ENCODE measurements at regions not wholly inside any gene's neighbourhood (a gene's known extent, or its start where the extent isn't known, plus 50 kb on each side); places are given as distances from the start of the nearest gene placed in this dataset.

GRCh38 chr16:66236301-66236700 is 130.2 kb upstream of the CDH5 start:
- H3K36me3 ChIP-seq (replicated peaks; ENCODE audit: insufficient read depth, low read depth) = no peaks in the 10 kb centered on the region
- H3K4me1 ChIP-seq (ENCODE audit: insufficient read depth) = peaks cover 12% of the 10 kb centered on the region
- TF ChIP-seq CTCF (IDR thresholded peaks at IDR 0.05; ENCODE audit: poor library complexity) (no peak), EZH2 (IDR thresholded peaks at IDR 0.05; ENCODE audit: borderline replicate concordance) (no peak), EZH2phosphoT487 (IDR thresholded peaks at IDR 0.05; ENCODE audit: low read depth, severe bottlenecking, unreplicated experiment) (no peak)
- H3K27me3 ChIP-seq = no peaks in the 10 kb centered on the region
- H3K79me2 ChIP-seq = no peaks in the 10 kb centered on the region
- H4K20me1 ChIP-seq (ENCODE audit: insufficient read depth, poor library complexity, severe bottlenecking) = no peaks in the 10 kb centered on the region
- no peaks in the 10 kb centered on the region for H3K9me3 ChIP-seq (ENCODE audit: low read depth)
- H3K27ac ChIP-seq = no peak overlapping the region
- 87% methylated on average over 12 of the region's 12 CpGs for WGBS (ENCODE audit: low lambda C conversion rate, missing lambda C conversion rate)
- H3K4me3 ChIP-seq = no peak overlapping the region
- no peaks in the 10 kb centered on the region for H3K9me2 ChIP-seq (replicated peaks; ENCODE audit: insufficient read depth)
- H2AFZ ChIP-seq = no peak overlapping the region
- no peak for DNase-seq (ENCODE audit: low spot score)
- H3K4me2 ChIP-seq = no peak overlapping the region

GRCh38 chr16:66231452-66232160 is 134.9 kb upstream of the CDH5 start:
- Histone ChIP-seq H2AFZ (no peak overlapping the region), H3K79me2 (no peaks in the 10 kb centered on the region), H3K4me3 (no peak overlapping the region), H3K4me2 (peak overlapping the region; percentile 8), H3K36me3 (replicated peaks; ENCODE audit: insufficient read depth, low read depth) (no peaks in the 10 kb centered on the region), H3K4me1 (ENCODE audit: insufficient read depth) (peaks cover 19% of the 10 kb centered on the region), H4K20me1 (ENCODE audit: insufficient read depth, poor library complexity, severe bottlenecking) (no peaks in the 10 kb centered on the region), H3K27ac (peak overlapping the region; percentile 17), H3K9me2 (replicated peaks; ENCODE audit: insufficient read depth) (no peaks in the 10 kb centered on the region), H3K9me3 (ENCODE audit: low read depth) (no peaks in the 10 kb centered on the region), H3K27me3 (no peaks in the 10 kb centered on the region)
- WGBS (ENCODE audit: low lambda C conversion rate, missing lambda C conversion rate) = 58% methylated on average over 9 of the region's 9 CpGs
- no peak for DNase-seq (ENCODE audit: low spot score)
- TF ChIP-seq EZH2phosphoT487 (IDR thresholded peaks at IDR 0.05; ENCODE audit: low read depth, severe bottlenecking, unreplicated experiment) (no peak), EZH2 (IDR thresholded peaks at IDR 0.05; ENCODE audit: borderline replicate concordance) (no peak), CTCF (IDR thresholded peaks at IDR 0.05; ENCODE audit: poor library complexity) (no peak)

- no peaks in the 10 kb centered on the region for H3K79me2 ChIP-seq
- no peaks in the 10 kb centered on the region for H3K36me3 ChIP-seq (replicated peaks; ENCODE audit: insufficient read depth, low read depth)
- H2AFZ ChIP-seq = no peak overlapping the region
- DNase-seq (ENCODE audit: low spot score) = no peak
- 91% methylated on average over 4 of the region's 4 CpGs for WGBS (ENCODE audit: low lambda C conversion rate, missing lambda C conversion rate)
- no peak overlapping the region for H3K4me3 ChIP-seq
- TF ChIP-seq EZH2 (IDR thresholded peaks at IDR 0.05; ENCODE audit: borderline replicate concordance) (no peak), EZH2phosphoT487 (IDR thresholded peaks at IDR 0.05; ENCODE audit: low read depth, severe bottlenecking, unreplicated experiment) (no peak), CTCF (IDR thresholded peaks at IDR 0.05; ENCODE audit: poor library complexity) (no peak)
- H3K27ac ChIP-seq = no peak overlapping the region
- no peak overlapping the region for H3K4me2 ChIP-seq
- no peaks in the 10 kb centered on the region for H3K27me3 ChIP-seq
- H4K20me1 ChIP-seq (ENCODE audit: insufficient read depth, poor library complexity, severe bottlenecking) = no peaks in the 10 kb centered on the region
- no peaks in the 10 kb centered on the region for H3K9me3 ChIP-seq (ENCODE audit: low read depth)
- H3K4me1 ChIP-seq (ENCODE audit: insufficient read depth) = peaks cover 19% of the 10 kb centered on the region
- no peaks in the 10 kb centered on the region for H3K9me2 ChIP-seq (replicated peaks; ENCODE audit: insufficient read depth)
Measured at GRCh38 chr16:66229651-66230050, 136.8 kb upstream of the CDH5 start.
